GM19023 (cell line): ENCODE measurements at regions not wholly inside any gene's neighbourhood (a gene's known extent, or its start where the extent isn't known, plus 50 kb on each side); places are given as distances from the start of the nearest gene placed in this dataset.

Experiments
- ATAC-seq: cut with Tn5 transposase; IDR thresholded peaks from one replicate; pipeline ENCODE4 v1.9.1; 2021; ENCODE audit warnings: mild to moderate bottlenecking, moderate library complexity; ENCODE audit not compliant: unreplicated experiment

DNA sequence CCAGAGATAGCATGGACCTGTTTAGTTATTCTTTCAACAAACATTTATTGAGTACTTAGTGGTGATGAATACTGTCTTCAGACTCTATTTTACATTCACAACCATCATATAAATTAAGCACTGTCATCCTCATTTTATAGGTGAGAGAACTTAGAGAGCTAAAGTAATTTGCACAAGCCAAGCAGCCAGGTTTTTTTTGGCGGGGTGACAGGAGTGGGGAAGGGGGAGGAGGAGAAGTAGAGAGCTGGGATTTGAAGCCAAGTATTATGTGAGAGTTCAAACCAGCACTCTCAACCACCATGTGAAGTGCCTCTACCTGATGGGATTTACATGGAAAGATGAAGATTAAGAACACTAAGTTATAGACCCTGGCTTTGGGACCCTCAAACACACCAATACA, 547.4 kb upstream of the IL12A start:
- ATAC-seq: no peak

DNA sequence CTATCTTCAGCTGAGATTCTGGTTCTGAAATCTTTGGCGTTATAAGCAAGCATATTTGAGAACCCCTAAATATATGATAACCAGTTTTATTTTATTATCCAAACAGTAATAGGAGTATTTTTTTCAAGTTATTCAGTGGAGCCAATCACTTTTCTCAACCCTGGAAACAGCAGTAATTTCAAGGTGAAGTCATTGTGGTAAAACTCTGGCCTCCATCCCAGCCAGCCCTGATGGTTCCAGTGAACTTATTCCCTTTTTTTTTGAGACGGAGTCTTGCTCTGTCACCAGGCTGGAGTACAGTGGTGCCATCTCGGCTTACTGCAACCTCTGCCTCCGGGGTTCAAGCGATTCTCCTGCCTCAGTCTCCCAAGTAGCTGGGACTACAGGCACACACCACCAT, 545.4 kb upstream of the IL12A start:
- ATAC-seq: no peak

DNA sequence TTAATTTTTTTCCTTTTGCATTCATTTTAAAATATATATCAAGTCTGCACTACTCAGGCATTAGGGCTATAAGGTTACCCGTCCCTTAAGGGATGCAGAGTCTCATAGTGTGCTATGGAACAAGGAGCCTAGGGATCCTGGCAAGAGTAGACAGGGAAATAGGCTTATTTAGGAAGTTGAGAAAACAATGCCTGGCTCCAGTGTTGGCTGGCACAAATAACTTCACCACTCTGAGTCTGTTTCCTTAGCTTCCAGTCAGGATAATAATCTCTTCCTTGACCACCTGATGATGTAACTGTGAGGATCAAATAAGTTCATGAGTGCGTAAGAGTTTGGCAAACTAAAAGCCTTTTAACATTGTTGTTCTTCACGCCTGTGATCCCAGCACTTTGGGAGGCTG, 540.8 kb upstream of the IL12A start:
- ATAC-seq: no peak

DNA sequence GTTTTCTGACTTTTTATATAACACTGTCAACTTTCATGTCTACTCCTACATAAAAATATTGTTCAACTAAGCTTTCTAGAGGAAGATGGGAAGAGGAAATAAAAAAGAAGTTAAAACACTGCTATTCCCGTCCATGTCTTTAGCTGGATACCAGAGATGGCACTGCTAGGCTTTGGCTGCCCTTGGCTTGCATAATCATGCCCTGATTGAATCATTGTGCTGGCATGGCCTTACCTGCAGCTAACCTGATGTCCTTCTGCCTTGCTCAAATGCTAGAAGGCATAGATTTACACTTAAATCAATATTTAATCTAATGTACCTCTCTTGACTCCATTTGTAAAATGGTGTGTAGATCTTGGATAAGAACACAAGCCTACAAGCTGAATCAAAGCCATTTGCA, 539.7 kb upstream of the IL12A start:
- no peak for ATAC-seq

DNA sequence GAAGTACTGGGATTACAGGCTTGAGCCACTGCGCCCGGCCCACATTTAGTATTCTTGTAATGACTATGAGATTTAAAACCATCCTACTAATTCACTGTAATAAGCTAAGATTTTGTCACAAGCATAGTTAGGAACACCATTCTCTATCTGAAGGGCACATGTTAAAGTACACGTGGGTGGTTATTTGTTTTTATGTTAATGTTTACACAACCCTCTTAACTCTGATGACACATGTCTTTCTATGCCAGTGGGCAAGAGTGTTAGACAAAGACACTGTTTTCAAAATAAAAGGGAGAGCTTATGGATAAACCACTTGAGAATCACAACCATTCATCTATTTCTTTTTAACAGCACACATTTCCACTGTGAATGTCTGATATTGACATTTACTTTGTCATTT, 537.6 kb upstream of the IL12A start:
- no peak for ATAC-seq

DNA sequence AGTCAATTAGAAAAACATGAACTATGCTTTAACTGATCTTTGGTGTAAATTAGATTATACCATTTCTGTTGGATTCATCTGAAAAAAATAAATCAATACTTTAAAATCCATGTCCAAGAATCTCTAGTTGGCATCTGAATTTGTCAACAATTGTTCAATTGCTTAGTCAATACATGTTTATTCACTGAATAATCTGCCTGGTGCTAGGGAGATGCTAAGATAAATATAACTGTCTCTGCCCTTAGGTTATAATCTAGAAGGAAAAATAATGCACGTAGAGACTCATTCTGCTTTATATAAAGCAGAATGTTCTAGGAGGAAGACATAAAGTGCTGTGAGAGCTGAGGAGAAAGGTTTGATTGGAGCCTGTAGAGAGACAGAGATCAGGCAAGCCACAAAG, 537.2 kb upstream of the IL12A start:
- ATAC-seq: no peak

DNA sequence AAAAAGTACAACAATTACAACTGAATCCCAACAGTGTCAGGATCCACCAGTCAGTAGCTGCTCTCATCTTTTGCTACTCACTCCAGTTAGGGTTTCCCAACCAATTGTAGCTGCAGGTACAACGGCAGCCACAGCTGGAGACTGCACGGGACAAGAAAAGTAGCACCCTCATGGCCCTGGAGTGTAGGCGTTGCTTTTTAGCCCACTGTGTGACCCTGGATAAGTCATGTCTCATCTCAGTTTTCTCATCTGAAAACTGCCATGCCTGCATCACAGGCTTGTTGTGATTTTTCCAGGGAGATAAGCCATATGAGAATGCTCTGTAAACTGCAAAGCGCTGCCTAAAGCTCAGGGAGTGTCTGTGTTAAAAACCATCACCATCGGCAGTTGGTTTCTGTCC, 535.6 kb upstream of the IL12A start:
- no peak for ATAC-seq

DNA sequence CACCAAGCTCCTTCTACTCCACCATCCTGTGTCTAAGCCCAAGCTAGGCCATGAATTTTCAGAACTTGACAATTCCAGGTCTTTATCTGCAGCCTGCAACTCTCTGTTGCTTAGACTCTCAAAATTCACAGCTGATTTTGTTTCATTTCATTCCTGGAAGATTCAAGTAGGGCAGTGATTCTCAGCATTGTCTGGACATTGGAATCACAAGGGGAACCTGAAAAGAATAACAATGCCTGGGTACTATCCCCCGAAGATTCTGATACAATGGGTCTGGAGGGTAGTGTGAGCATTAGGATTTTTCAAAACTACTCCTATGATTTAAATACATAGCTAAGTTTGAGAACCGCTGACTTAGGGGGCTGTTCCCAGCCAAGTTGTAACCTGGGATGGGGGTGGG, 534.7 kb upstream of the IL12A start:
- ATAC-seq: no peak

DNA sequence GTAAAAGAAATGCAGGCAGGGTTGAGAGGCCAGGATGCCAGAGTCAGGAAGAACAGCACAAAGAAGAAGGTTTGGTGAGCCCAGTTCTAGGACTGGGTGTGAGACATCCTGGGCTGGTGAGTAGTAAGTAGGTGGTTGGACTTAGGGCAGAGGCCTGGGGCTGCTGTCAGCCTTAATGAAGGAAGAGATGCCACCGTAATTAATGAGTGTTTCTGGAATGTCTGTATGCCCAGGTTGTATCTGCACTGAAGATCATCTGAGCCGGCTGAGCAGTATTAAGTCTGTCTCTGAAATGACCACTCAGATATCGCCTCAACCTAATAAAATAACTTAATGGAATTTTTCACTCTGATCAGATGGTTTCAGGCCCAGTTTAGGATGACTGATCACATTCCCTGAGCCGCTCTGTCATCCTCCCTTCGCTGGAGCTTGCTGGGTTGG, 532.9 kb upstream of the IL12A start:
- ATAC-seq: no peak

DNA sequence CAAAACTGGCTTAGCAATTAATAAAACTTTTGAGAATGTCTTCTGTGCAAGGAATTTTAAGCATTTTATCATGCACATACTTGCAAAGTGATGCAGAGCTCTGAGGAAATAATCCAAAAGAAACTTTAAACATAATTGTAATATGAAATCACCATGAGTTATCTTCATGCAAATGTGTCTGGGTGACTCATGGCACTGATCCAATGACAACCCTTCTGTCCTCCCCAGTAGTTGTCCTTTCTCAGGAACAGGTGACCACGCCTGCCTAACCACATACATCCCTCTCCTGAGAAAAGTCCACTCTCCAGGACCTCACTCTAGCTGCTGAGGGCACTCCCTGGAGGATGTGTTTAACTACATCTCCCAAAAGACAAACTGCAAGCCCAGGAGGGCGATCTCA, 530.6 kb upstream of the IL12A start:
- no peak for ATAC-seq

DNA sequence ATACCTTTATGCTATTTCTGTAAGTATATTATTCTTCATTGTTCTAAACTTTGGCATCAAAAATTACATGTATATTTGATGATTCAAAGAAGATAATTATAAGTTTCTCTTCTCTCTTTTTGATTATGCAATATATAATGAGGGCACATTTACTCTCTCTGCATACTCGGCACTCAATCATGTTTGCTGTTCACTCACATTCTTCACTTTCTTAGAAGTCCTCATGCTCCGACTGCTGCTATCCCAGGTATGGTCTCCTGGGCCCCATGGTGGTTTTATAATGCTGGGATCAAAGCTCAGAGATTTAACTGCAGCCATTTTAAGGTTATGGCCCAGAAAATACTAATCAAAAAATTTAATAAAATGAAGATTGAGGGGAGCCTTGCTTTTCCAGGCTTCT, 529.7 kb upstream of the IL12A start:
- ATAC-seq: no peak

DNA sequence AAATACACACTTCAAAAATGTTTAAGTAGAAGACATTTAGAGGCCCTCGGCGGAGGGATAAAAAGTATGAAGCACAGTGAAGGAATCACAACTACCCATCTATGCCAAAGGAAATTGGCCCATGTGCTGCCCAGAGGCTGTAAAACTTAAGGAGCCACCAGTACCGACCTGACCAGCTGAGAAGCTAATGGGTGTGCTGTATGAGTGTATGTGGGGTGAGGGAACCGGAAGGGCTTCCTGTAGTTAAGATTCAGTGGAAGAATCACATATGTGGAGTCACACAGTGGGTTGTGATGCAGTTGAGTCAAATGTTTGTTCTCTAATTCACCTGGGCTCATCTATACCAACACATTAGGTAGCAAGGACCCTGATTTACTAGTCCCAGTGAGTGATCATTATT, 516.0 kb upstream of the IL12A start:
- ATAC-seq: no peak

DNA sequence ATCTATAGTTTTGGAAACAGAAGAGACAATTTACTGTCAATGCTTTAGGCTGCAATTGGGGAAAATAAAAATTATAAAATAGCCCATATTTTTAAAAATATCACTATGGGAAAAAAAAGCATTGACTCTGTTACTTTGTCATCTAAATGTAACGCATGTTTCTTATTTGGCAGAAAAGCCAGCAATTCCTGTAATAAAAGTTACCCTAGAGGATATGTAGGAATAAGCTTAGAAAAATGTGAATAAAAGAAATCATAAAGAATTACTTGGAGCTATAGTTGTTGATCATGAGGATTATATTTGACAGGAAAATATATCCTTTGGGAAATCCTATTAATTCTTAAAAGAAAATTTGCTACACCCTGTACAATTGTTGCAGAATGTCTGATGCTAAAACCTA, 515.4 kb upstream of the IL12A start:
- no peak for ATAC-seq

DNA sequence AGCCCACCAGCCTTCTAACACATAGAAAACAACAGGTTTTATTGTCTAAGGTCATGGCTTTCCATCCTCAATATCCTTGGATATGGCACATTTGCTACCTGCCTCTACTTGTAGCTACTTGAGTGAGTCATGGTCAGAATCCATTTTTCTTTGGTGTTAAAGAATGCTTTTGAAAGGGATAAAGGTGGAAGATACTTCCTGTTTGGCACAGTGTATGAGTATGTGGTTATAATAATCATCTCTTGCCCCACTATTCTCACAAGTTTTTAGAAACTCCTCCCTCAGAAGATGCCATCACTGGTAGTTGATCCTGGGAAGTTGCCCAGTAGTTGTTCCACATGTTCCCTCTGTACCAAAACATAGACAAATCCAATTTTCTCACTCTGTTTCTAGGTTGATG, 508.6 kb upstream of the IL12A start:
- ATAC-seq: no peak

DNA sequence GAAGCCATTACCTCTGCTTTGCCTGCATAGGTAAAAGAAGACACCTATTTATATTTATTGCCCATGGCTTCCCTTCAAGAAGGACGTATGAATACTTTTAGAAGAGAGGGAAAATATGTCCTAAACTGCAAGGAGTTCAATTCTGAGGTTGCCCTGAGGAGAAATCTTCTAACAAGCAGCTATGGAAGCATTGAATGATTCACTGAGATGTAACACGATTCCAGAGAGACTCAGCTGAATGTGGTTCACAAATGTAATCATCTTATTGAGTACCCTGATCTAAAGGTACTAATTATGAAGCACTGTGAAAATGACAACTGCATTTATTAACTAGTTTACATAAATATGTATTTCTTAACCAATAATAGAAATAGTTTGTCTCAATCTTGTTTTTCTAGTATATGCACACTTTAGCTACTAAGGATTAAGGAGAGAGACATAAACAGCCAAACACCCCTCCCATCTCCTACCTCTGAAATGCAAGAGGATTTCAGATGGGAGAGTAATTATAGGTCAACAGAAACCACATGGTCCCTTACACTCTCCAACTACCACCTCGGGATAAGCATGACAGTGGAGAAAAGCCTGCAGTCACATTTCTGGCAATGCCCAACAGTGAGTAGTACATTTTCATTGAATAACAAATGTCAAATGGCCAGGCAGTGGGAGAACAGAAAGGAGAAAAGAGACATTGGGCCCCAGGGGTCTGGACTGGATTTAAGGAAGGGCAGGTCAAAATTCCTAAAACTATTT, 506.2 kb upstream of the IL12A start:
- no peak for ATAC-seq

DNA sequence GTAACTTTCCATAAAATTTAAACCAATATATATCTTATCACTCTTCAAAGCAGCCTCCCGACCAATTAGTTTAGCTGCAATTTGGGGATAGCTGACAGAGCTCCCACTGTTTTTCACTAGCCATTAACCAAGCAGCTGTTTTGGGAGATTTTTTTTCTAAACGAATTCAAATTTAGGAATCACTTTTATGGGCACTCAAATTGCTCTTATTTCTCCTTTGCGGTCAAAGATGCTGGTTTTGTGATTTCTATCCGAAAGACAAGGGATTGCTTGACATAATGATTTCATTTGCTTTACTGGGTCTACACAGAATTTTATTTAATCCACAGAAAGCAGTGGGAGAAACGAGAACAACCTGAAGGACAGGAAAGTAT, 505.7 kb upstream of the IL12A start:
- ATAC-seq: no peak

DNA sequence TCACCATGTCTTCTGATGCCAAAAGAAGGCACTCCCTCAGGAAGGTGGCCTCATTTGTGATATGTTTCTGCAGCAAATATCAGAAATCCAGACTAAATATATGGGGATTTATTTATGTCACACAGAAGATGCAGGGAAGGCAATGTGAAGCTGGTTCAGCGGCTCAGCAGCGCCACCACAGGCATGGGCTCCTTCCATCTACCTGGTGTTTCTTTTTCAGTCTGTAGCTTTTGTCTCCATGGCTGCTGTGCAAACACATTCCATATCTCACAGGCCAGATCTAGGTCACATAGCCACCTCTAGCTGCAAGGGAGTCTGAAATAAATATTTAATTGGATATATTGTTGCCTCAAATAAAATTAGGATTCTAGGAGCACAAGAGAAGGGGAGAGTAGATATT, 502.1 kb upstream of the IL12A start:
- ATAC-seq: no peak

DNA sequence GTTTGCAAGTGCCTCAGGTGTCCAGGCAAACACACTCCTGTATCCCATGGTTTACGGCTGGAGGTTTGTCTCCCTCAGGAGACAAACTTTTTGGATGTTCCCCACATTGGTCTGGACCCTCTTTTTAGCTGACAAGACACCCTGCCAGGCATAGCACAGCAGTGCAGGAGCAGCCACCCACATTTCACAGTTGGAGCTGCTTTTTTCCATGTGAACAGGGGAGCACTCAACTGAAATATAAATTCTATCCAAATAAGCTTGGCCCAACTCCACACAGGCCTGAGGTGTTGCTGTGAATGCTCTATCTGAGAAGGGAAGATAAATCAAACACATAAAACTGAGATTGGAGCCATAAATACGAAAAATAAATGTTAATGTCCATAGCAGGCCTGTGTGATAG, 501.3 kb upstream of the IL12A start:
- no peak for ATAC-seq

DNA sequence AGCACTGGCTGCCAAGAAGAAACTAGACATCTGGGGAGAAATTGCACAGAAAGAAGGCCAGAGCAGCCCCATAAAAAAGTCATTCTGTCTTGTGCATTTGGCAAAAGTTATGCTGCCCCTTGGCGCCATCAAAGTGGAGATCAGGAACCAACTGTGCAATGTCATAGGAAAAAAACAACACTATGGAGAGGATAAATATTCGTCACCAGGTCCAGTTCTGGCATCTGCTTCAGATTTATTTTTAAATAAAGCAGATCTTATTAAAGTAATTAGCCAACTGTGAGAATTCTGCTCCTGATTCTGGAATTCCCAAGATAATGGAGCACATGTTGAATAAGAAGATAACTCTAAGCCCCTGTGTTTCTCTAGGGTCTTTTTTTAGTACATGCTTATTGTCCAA, 500.0 kb upstream of the IL12A start:
- no peak for ATAC-seq

DNA sequence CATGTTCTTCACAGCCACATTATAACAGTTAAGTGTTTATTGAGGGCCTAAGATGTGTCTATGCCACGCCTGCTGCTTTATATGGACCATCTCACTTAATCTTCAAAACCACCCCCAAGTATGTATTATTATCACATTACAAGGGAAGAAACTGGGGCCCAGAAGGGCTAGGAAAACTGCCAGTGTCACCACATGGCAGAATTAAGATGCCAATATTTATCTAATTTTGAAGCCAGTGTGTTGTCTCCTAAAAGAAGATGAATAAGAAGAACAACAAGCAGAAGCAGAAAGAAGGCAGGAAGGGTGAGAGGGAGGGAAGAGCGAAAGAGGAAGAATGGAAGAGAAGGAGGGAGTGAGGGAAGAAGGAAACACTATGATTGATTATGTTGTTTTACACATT, 491.3 kb upstream of the IL12A start:
- no peak for ATAC-seq

DNA sequence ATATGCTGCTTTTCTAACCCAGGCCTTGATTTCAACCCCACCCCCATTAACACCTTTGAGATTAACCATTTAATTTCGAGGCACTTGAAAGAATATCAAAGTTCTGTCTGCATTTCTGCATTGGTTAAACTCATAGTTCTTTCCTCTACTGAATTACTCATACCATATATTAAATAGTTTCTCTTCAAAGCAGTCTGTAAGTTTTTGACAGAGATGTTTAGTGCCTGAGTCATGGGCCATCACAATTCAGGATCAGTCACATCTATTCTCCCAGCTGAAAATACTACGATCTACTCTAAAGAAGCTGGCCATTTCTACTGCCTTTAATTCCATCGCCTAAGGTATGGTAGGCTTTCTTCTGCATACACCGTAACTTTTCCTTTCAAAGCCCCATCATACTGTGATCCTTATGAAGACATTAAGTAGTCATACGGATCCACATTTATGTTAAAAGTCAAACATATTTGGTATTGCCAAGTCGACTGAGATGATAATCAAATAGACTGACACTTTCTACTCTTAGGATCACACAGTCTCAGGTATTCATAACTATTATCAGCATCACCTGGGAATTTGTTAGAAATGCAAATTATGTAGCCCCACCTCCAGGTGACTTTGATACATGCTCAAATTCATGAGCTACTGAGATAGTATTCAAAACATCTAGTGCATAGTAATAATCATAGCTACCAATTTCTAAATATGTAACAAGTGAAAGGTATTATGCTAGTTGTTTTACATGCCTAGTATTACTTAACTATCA, 489.4 kb upstream of the IL12A start:
- no peak for ATAC-seq

DNA sequence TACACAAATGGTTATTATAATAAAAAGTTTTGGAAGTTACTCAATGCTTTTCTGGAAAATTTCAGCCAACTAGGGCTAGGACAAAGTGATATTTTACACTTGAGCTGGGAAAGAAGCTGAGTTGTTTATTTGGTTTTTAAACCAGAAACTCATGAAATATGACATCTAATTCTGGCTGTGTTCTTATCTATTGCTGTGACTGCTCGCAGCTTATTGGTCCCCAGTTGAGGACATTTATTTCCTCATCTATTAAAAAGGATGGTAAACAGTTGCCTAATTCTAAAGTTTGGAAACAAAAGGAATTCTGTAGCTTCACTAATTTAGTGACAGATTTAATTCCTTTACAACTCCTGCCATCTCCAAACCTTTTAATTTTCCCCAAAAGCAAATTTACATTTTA, 487.6 kb upstream of the IL12A start:
- ATAC-seq: no peak

DNA sequence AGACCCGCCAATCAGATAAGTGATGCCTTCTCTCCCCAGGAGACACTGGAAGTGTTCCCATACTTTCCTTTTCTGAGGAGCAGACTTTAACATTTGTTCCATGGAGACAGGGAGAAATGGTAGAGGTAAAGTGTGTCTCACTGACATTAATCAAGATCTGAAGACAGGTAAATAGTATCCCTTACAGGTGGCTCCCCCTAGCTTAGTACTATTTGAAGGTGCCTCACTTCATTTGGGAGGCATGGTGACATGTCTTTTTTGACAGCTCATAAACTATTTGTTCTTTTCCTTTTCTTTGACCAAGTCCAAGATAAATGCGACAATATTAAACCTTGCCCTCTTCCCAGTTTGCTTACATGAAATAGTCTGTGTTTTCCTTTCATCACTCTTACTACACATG, 485.6 kb upstream of the IL12A start:
- ATAC-seq: no peak
